ENCODE measurements at regions not wholly inside any gene's neighbourhood (a gene's known extent, or its start where the extent isn't known, plus 50 kb on each side); places are given as distances from the start of the nearest gene placed in this dataset.

DNA sequence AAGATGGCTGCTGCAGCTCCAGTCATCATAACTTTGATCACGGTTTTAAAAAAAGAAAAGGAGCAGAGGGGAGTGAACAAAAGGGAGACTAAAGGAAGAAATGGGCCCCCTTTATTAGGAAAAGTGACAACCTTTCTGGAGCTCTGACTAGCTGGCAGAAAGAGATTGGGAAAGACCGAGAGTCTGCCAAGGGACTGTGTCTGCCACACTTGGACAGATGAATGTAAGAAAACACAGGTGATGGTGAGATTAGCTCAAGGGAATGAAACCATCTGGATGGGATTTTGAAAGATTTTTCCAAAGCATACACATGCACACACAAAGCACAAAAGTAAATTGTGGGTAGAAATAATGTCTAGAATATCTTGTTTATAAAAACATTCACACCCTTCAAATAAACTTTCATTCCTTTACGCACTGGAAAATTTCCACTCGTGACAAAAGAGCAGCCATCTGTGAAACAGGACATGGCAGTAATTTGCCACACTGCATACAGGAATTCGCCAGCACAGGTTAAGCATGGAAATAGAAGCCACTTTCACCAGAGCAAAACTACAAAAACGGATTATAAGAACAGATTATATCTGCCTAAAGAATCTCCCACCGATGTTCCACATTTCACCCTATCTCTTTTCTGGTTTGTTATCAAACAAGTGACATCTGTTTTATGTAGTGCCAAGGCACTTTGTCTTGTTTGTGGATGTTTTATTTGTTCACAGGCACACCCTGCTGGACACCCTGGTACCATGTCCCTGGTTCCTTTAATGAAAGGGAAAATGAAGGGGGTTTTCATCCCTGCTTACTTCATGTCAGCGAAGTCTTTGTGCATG lies 819.5 kb downstream of the DIAPH3 start:
- no peaks in the 10 kb centered on the region for H3K27me3 Mint-ChIP-seq
- no peak for ATAC-seq (ENCODE audit: low read depth in 2 of 2)

DNA sequence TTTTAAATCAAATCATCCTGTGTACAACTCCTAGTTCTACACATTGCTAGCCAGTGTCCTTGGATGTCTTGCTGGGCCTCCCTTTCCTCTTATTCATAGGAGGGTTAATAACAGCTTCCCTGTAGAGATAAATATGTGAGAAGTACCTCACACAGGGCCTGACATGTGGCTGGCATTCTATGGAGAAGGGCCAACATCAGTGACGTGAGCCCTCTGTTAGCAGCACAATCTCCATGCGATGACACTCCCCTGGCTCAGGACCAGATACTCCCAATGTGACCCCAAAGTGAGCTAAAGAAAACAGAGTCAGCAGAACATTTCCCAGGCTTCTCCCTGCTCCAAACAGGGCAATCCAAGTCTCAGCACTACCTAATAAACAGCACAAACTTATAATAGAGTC lies 818.4 kb downstream of the DIAPH3 start:
- H3K4me1 ChIP-seq (ENCODE audit: control insufficient read depth, insufficient read depth, low read length, poor library complexity, severe bottlenecking), result no peaks in the 10 kb centered on the region
- Mint-ChIP-seq H3K4me1 (no peaks in the 10 kb centered on the region), H3K4me3 (no peak overlapping the region), H3K27ac (no peak overlapping the region), H3K9me3 (peaks cover 0 to 1% (median 0%) of the 10 kb centered on the region in 7 donors), H3K36me3 (no peaks in the 10 kb centered on the region), H3K27me3 (no peaks in the 10 kb centered on the region)
- no peak for ATAC-seq (ENCODE audit: low read depth in 2 of 2)
- no peaks in the 10 kb centered on the region for H3K27me3 ChIP-seq (ENCODE audit: control insufficient read depth, insufficient read depth, low read length)
- no peak overlapping the region for H3K27ac ChIP-seq (ENCODE audit: insufficient read depth, low read length, poor library complexity, severe bottlenecking)
- no peaks in the 10 kb centered on the region for H3K9me3 ChIP-seq (ENCODE audit: control insufficient read depth in 2 of 2, low read length in 2 of 2)
- no peak overlapping the region for H3K4me3 ChIP-seq (ENCODE audit: low read depth, low read length)
- no peaks in the 10 kb centered on the region for H3K36me3 ChIP-seq (ENCODE audit: control insufficient read depth, insufficient read depth, low read length)
- DNase-seq, result no peak

More for the DNA sequence above, 819.5 kb downstream of the DIAPH3 start:
- no peaks in the 10 kb centered on the region for H3K4me1 ChIP-seq (ENCODE audit: control insufficient read depth, insufficient read depth, low read length, poor library complexity, severe bottlenecking)
- H3K9me3 Mint-ChIP-seq, result no peaks in the 10 kb centered on the region
- no peak overlapping the region for H3K4me3 ChIP-seq (ENCODE audit: low read depth, low read length)
- H3K27ac ChIP-seq (ENCODE audit: insufficient read depth, low read length, poor library complexity, severe bottlenecking), result no peak overlapping the region
- H3K9me3 ChIP-seq (ENCODE audit: control insufficient read depth in 2 of 2, low read length in 2 of 2), result no peaks in the 10 kb centered on the region
- no peak for DNase-seq
- no peaks in the 10 kb centered on the region for H3K36me3 ChIP-seq (ENCODE audit: control insufficient read depth, insufficient read depth, low read length)
- no peak overlapping the region for H3K27ac Mint-ChIP-seq
- no peak overlapping the region for H3K4me3 Mint-ChIP-seq
- H3K27me3 ChIP-seq (ENCODE audit: control insufficient read depth, insufficient read depth, low read length), result no peaks in the 10 kb centered on the region
- H3K36me3 Mint-ChIP-seq, result no peaks in the 10 kb centered on the region
- no peaks in the 10 kb centered on the region for H3K4me1 Mint-ChIP-seq

DNA sequence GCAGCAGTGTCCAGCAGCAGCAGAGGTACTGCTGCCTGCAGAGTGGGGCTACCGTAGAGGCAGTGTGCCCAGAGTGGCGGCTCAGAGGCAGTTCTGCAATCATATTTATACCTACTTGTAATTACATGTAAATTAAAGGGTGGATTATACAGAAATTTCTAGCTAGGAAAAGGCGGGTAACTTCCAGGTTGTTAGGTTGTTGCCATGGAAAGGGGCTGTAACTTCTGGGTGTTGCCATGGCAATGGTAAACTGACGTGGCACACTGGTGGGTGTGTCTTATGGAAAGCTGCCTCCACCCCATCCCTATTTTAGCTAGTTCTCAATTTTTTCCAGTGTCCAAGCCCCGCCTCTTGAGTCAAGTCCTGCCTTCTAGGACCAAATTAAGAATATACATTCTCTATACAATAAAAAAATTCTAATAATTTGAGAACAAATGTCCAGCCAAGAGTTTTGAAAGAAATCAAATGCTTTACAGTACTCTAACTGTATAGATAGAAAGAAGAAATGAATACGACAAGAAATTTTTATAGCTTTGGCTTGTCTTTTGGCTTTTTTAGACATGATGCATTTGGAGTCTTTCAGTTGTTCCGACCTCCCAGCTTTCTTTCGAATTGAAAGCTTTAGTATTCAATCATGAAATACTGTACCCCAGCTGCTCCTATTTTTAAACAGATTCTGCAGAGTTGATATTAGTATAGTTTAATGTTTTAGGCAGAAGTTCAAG lies 816.6 kb downstream of the DIAPH3 start:
- DNase-seq (no peak), ATAC-seq (ENCODE audit: low read depth in 2 of 2) (no peak)
- H3K27ac ChIP-seq (ENCODE audit: insufficient read depth, low read length, poor library complexity, severe bottlenecking), result no peak overlapping the region
- H3K4me3 Mint-ChIP-seq, result no peak overlapping the region
- no peaks in the 10 kb centered on the region for H3K9me3 ChIP-seq (ENCODE audit: control insufficient read depth in 2 of 2, low read length in 2 of 2)
- H3K4me3 ChIP-seq (ENCODE audit: low read depth, low read length), result no peak overlapping the region
- H3K27me3 ChIP-seq (ENCODE audit: control insufficient read depth, insufficient read depth, low read length), result no peaks in the 10 kb centered on the region
- H3K36me3 Mint-ChIP-seq, result no peaks in the 10 kb centered on the region
- no peaks in the 10 kb centered on the region for H3K4me1 ChIP-seq (ENCODE audit: control insufficient read depth, insufficient read depth, low read length, poor library complexity, severe bottlenecking)
- no peaks in the 10 kb centered on the region for H3K27me3 Mint-ChIP-seq
- H3K4me1 Mint-ChIP-seq, result no peaks in the 10 kb centered on the region
- H3K27ac Mint-ChIP-seq, result no peak overlapping the region
- no peaks in the 10 kb centered on the region for H3K36me3 ChIP-seq (ENCODE audit: control insufficient read depth, insufficient read depth, low read length)
- H3K9me3 Mint-ChIP-seq, result peaks cover 0 to 2% (median 0%) of the 10 kb centered on the region in 7 donors

DNA sequence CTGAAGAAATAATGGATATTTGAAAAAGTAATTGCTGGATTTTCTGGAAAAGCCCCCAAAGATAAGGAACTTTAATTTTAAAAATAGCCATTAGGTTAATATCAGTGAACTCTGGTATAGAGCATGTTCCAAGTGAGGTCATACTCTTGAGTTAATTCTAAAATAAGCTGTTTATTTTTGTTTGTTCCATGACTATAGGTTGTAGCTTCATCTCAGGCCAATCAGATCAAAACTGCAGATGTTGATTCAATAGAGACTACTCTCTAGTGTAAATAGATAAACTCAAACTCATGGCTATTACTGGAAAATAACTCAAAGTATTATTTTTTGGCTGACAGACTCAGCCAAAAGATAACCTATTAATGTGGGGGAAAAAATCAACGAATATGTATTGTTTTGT lies 815.1 kb downstream of the DIAPH3 start:
- Histone ChIP-seq H3K9me3 (ENCODE audit: control insufficient read depth in 2 of 2, low read length in 2 of 2) (no peaks in the 10 kb centered on the region), H3K4me1 (ENCODE audit: control insufficient read depth, insufficient read depth, low read length, poor library complexity, severe bottlenecking) (no peaks in the 10 kb centered on the region), H3K27me3 (ENCODE audit: control insufficient read depth, insufficient read depth, low read length) (no peaks in the 10 kb centered on the region), H3K27ac (ENCODE audit: insufficient read depth, low read length, poor library complexity, severe bottlenecking) (no peak overlapping the region), H3K4me3 (ENCODE audit: low read depth, low read length) (no peak overlapping the region), H3K36me3 (ENCODE audit: control insufficient read depth, insufficient read depth, low read length) (no peaks in the 10 kb centered on the region)
- H3K27ac Mint-ChIP-seq, result no peak overlapping the region
- no peak for ATAC-seq (ENCODE audit: low read depth in 2 of 2)
- no peak for DNase-seq
- H3K4me1 Mint-ChIP-seq, result no peaks in the 10 kb centered on the region
- H3K4me3 Mint-ChIP-seq, result no peak overlapping the region
- no peaks in the 10 kb centered on the region for H3K36me3 Mint-ChIP-seq
- peaks cover 0 to 2% (median 0%) of the 10 kb centered on the region in 7 donors for H3K9me3 Mint-ChIP-seq
- no peaks in the 10 kb centered on the region for H3K27me3 Mint-ChIP-seq

DNA sequence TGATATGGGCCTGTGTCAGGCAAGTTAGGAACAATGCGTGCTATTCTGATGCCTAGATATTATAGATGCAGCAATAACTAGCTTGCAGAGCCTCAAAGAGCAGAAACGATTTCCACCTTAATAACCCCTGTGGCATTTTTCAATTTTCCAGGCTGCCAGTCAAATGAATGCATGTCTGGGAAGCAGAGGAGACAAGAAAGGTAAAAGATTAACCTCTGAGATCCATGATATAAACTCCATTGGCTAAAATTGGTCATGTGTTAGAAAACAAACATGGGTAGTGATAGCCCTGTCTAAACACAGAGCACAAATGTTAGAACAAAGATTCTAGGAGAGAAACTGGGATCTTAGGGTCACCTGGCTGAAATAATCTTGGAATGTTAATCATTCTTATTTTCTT lies 811.1 kb downstream of the DIAPH3 start:
- Mint-ChIP-seq H3K4me3 (no peak overlapping the region), H3K9me3 (peaks cover 0 to 3% (median 0%) of the 10 kb centered on the region in 7 donors), H3K27me3 (no peaks in the 10 kb centered on the region), H3K36me3 (no peaks in the 10 kb centered on the region), H3K27ac (no peak overlapping the region), H3K4me1 (peaks cover 0 to 2% (median 0%) of the 10 kb centered on the region in 4 donors)
- ATAC-seq (ENCODE audit: low read depth in 2 of 2), result no peak
- no peaks in the 10 kb centered on the region for H3K9me3 ChIP-seq (ENCODE audit: control insufficient read depth in 2 of 2, low read length in 2 of 2)
- H3K4me1 ChIP-seq (ENCODE audit: control insufficient read depth, insufficient read depth, low read length, poor library complexity, severe bottlenecking), result no peaks in the 10 kb centered on the region
- DNase-seq, result no peak
- H3K27ac ChIP-seq (ENCODE audit: insufficient read depth, low read length, poor library complexity, severe bottlenecking), result no peak overlapping the region
- H3K27me3 ChIP-seq (ENCODE audit: control insufficient read depth, insufficient read depth, low read length), result no peaks in the 10 kb centered on the region
- H3K4me3 ChIP-seq (ENCODE audit: low read depth, low read length), result no peak overlapping the region
- H3K36me3 ChIP-seq (ENCODE audit: control insufficient read depth, insufficient read depth, low read length), result no peaks in the 10 kb centered on the region

DNA sequence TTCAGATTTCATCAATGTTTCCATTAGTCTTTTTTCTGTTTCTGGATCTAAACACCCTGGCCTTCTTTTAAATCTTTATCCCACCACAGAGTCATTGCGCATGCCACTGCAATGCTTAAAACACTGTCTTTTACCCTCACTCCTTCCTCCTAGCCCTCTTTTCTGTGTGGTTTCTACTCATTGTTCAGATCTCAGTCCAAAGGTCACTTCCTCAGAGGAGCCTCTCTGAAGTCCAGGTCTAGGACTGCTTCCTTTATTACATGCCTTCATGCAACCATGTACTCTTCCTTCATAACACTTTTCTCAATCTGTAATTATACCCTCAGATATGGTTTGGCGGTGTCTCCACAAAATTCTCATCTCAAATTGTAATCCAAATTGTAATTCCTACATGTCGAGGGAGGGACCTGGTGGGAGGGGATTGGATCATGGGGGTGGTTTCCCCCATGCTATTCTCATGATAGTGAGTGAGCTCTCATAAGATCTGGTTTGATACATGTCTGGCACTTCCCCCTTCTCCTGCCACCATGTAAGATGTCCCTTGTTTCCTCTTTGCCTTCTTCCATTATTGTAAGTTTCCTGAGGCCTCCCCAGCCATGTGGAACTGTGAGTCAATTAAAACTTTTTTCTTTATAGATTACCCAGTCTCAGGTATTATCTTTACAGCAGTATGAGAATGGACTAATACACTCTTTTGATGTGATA lies 808.9 kb downstream of the DIAPH3 start:
- peaks cover 0 to 3% (median 0%) of the 10 kb centered on the region in 7 donors for H3K9me3 Mint-ChIP-seq
- no peaks in the 10 kb centered on the region for H3K27me3 ChIP-seq (ENCODE audit: control insufficient read depth, insufficient read depth, low read length)
- ATAC-seq (ENCODE audit: low read depth in 2 of 2), result no peak

DNA sequence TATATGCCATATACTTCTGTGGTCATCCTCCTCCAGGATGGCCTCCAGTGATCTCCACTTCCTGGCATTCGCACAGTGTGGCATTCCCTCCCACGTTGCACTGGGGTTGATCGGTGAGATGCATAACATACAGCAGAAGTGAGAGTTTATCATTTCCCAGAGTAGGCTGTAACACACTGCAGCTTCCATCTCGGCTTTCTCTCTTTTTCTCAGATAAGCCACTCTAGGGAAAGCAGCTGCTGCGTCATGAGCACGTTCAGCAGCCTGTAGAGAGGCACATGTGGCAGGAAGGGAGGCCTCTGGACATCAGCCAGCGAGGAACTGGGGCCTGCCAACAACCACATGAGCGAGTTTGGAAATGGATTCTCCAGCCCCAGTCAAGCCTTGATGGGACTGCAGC lies 807.1 kb downstream of the DIAPH3 start:
- Histone ChIP-seq H3K9me3 (ENCODE audit: control insufficient read depth in 2 of 2, low read length in 2 of 2) (no peaks in the 10 kb centered on the region), H3K4me1 (ENCODE audit: control insufficient read depth, insufficient read depth, low read length, poor library complexity, severe bottlenecking) (peaks cover 3% of the 10 kb centered on the region), H3K27me3 (ENCODE audit: control insufficient read depth, insufficient read depth, low read length) (no peaks in the 10 kb centered on the region), H3K4me3 (ENCODE audit: low read depth, low read length) (no peak overlapping the region), H3K36me3 (ENCODE audit: control insufficient read depth, insufficient read depth, low read length) (no peaks in the 10 kb centered on the region), H3K27ac (ENCODE audit: insufficient read depth, low read length, poor library complexity, severe bottlenecking) (no peak overlapping the region)
- H3K9me3 Mint-ChIP-seq, result peaks cover 0 to 1% (median 0%) of the 10 kb centered on the region in 7 donors
- no peaks in the 10 kb centered on the region for H3K36me3 Mint-ChIP-seq
- ATAC-seq (ENCODE audit: low read depth in 2 of 2) (no peak), DNase-seq (no peak)
- no peak overlapping the region for H3K27ac Mint-ChIP-seq
- no peak overlapping the region for H3K4me3 Mint-ChIP-seq
- peaks cover 0 to 12% (median 1%) of the 10 kb centered on the region in 4 donors for H3K4me1 Mint-ChIP-seq
- no peaks in the 10 kb centered on the region for H3K27me3 Mint-ChIP-seq

More for the DNA sequence above, 808.9 kb downstream of the DIAPH3 start:
- Mint-ChIP-seq H3K27me3 (no peaks in the 10 kb centered on the region), H3K36me3 (no peaks in the 10 kb centered on the region), H3K4me3 (no peak overlapping the region), H3K27ac (no peak overlapping the region), H3K4me1 (peaks cover 0 to 7% (median 1%) of the 10 kb centered on the region in 4 donors)
- DNase-seq, result no peak
- Histone ChIP-seq H3K9me3 (ENCODE audit: control insufficient read depth in 2 of 2, low read length in 2 of 2) (no peaks in the 10 kb centered on the region), H3K4me1 (ENCODE audit: control insufficient read depth, insufficient read depth, low read length, poor library complexity, severe bottlenecking) (peaks cover 1% of the 10 kb centered on the region), H3K4me3 (ENCODE audit: low read depth, low read length) (no peak overlapping the region), H3K27ac (ENCODE audit: insufficient read depth, low read length, poor library complexity, severe bottlenecking) (no peak overlapping the region), H3K36me3 (ENCODE audit: control insufficient read depth, insufficient read depth, low read length) (no peaks in the 10 kb centered on the region)
